Nucleus accumbens (tissue), 56 donors: ENCODE measurements at regions not wholly inside any gene's neighbourhood (a gene's known extent, or its start where the extent isn't known, plus 50 kb on each side); places are given as distances from the start of the nearest gene placed in this dataset.

Experiments
- DNase-seq, 56 donors: peaks; one replicate each; lab custom pipeline; 2025; lab: John Stamatoyannopoulos, UW

DNA sequence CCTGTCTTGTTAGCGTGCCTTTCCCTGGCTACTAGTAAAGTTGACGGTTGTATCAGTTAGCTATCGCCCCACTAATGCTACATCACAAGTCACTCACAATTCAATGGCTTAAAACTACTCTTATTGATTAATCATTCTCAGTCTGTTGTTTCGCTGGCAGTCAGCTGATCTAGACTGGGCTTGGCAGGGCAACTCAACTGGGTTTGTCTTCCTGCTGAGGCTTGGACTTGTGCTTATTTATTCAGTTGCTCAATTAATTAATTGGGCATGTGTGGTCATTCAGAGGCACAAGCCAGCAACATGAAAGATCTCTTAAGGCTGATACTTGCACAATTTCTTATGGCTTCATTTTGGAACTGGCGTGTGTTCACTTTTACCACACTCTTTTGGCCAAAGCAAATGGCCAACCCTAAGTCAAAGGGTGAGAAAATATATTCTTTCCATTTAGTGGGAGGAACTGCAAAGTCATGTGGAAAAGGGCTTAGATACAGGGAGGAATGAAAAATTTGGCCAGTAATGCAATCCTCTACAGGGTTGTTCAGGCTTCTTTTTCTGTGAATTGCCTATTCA, 333.5 kb downstream of the GPR37 start:
- no peak for DNase-seq

DNA sequence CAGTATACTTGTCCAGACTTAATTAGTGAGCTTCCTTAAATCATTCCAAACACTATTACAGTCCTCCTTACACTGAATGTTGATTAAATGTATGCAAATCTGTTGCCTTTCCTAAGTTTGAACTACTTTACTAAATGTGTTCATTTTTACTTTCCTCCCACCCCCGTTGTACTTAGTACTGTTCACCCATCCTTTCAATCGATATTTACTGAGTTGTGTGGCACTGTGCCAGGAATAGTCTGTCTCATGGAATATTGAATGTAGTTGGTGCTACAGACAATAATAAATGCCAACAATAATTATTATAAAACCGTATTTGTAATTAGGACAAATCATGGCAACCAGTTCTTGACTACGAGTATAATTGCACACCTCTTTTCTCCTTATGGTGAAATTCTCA, 335.7 kb downstream of the GPR37 start:
- DNase-seq: no peak

DNA sequence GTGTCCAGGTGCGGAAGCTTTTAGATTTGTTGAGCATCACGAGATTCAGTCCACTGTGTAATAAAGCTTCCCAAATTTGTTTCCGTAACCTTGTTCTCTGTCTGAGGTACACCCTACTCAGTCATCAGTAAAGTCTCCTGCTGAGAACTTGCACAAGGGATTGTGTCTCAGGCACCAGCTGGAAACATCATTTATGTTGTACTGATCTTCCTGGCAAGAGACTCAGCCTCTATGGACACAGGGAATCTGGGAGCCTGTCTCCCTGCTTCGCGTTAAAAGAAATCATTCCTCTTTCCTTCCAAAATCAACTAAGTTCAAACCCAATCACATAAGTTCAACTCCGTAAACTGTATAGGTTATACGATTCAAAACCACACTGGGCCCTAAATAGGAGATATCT, 336.8 kb downstream of the GPR37 start:
- DNase-seq: no peak

GRCh38 chr7:124426621-124427020, 339.0 kb downstream of the GPR37 start:
- no peak for DNase-seq

- no peak for DNase-seq
Measured at GRCh38 chr7:124423863-124424262, 341.7 kb downstream of the GPR37 start.

GRCh38 chr7:124422081-124422480, 343.5 kb downstream of the GPR37 start:
- DNase-seq: no peak

DNA sequence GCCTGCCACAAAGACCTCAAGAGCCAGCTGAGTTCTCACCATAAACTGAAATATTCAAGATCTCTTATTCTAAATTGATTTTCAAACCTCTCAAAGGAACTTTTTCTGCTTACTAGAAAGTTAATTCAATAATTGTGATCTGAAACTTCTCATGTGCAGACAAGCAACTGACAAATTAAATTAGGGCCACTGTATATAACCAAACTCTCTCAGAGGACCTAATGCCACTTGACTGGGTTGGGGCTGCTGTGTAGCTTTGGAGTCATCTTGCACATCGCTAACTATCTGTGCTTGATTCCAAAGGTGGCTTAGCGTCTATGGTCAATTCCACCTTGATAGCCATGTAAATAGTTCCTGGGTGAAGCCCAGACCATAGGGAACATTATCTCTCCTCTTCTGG, 345.2 kb downstream of the GPR37 start:
- DNase-seq: no peak

GRCh38 chr7:124413029-124413428, 352.6 kb downstream of the GPR37 start:
- DNase-seq: no peak

- DNase-seq: no peak
Measured at GRCh38 chr7:124412531-124412930, 353.1 kb downstream of the GPR37 start.

DNA sequence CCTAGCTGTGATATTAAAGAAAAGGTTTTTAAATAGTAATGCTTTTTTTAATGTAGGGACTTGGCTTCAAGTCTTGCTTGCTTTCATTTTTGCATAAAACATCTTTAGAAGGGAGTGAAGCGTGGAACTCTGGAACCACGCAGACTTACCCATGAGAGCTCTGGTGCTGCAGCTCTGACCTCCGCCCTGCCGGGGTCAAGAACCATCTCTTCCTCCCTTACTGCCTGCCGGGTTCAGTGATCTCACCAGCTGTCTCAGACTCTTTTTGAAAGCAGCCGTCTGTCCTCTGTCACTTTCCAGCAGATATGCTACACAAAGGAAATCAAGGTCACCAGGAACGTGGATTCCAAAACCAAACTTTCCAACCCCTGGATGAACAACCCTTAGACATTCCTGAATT, 353.8 kb downstream of the GPR37 start:
- peak in 2 of 56 donors; percentile 1 to 12 for DNase-seq

DNA sequence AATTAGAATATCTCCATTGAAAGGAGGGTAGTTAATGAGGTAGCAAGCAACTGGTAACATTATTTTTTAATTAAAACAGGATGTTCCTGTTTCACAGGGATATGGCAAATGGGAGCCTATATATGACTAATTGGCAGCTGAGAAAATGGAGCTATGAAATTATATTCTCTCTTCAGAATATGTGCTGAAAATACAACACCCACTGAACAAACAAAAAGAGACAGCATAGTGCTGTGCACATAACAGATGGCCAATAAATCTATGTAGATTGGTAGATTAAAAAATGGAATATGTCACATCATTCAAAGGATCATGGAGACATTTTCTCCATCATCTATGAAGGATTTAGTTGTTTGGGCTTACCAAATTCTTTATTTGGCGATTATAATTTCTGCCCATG, 362.0 kb downstream of the GPR37 start:
- no peak for DNase-seq

DNA sequence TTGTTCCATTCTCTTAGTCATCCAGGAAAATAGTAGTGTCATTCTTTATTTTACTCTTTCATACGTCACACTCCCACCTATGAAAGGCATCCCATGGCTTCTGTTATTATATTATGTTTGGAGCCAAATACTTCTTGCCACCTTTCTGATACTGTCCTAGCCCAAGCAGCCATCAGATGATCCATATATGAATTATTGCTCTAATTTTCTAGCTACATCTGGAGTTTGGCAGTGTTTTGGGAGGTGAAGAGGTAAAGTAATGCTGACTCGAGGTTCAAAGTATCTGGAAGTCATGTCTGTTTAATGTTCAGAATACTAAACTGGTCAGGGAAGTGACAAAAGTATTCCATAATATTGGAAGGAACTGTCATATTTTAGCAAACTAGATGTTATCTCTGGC, 362.5 kb downstream of the GPR37 start:
- DNase-seq: no peak

GRCh38 chr7:124399941-124400340, 365.7 kb downstream of the GPR37 start:
- no peak for DNase-seq

- no peak for DNase-seq
Measured at GRCh38 chr7:124398937-124399552, 366.2 kb upstream of the TMEM229A start.

DNA sequence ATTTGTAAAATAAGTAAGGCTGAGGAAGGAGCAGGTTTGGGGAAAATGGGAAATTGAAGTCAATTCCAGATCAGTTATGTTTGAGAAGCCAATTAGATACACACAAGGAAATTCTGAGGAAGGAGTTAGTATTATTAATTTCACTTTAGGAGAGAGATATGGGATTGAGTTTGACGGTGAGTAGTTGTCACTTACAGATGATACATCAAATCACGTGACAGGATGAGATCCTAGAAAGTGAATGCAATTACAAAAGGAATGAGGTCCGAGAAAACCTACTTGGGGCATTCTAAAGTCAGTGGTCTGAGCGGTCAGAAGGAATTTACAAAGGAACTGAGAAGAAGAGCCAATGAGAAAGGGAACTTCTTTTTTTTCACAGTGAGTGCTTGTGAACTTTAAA, 364.3 kb upstream of the TMEM229A start:
- DNase-seq: no peak

GRCh38 chr7:124390301-124390700, 357.4 kb upstream of the TMEM229A start:
- peak in 6 of 56 donors; percentile 0 to 9 (median 2) for DNase-seq

DNA sequence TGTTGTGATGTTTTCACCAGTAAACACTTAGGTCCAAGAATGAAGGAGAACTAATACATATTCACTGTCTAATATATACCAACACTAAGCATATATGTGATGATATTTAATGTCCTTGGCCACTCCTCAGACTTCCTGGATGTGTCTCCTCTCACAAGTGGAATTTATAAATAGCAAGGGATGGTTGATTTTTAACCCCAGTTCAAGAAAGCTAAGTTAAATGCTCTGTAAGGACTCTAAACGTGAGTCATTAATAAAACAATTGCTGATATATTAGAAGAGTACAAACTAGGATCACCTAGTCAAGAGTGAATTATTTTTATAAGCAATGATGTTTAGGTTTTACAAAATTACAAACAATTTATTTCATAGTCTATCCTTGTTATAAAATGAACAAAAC, 355.9 kb upstream of the TMEM229A start:
- no peak for DNase-seq

- no peak for DNase-seq
Measured at GRCh38 chr7:124387056-124387455, 354.2 kb upstream of the TMEM229A start.

DNA sequence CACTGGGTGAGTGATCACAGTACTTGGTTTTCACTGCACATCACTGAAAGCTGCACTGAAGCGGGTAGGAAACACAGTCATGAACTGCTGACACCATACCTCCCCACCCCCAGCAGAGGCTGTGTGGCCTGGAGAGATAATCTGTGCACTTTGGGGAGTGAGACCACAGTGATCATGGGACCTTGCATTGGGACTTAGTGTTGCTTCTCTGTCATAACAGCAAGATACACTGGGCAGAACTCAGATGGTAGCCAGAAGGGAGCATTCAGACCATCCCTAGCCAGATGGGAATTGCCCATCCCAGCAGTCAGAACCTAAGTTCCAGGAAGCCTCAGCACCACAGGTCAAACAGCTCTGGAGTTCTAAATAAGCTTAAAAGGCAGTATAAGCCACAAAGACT, 346.4 kb upstream of the TMEM229A start:
- no peak for DNase-seq

DNA sequence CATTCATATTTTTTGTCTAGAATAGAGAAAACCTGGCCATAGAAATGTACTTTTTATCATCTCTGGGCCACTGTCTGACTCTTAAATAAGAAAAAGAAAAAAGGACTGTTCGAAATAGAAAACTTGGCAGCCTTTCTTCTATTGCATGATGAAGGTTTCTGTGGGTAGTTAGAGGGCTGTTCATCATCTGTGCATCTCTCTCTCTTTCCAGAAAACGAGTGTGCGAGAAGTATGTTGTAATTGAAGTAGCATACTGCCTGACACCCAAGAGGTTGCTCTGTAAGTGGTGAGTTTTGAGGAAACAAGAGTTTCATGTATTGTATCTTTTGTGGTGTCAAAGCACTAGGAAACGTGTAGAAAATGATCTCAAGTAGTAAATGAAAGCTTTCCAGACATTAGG, 343.2 kb upstream of the TMEM229A start:
- no peak for DNase-seq

- DNase-seq: no peak
Measured at GRCh38 chr7:124375391-124375790, 342.5 kb upstream of the TMEM229A start.

- DNase-seq: no peak
Measured at GRCh38 chr7:124369310-124369709, 336.4 kb upstream of the TMEM229A start.

GRCh38 chr7:124366118-124366517, 333.3 kb upstream of the TMEM229A start:
- DNase-seq: no peak
